Panc1 (cell line): ENCODE measurements at regions not wholly inside any gene's neighbourhood (a gene's known extent, or its start where the extent isn't known, plus 50 kb on each side); places are given as distances from the start of the nearest gene placed in this dataset.
"Not testable (repeated sequence)": the region's sequence is repeated elsewhere in the genome, so short reads cannot be mapped to it uniquely, and the experiment has no call there.

ENCODE experiments used
- ATAC-seq: fragments of 200-7000 bp; cut with Tn5 transposase; 2 replicates; pipeline ENCODE4 v1.9.1; 2020; ENCODE audit warnings: mild to moderate bottlenecking, moderate library complexity
- BruUV-seq: library from RNA; stranded (reverse); fragments of 400-500 nt; replicated peaks from 2 replicates; lab custom pipeline; 2021; lab: Mats Ljungman, UMichigan
- CTCF ChIA-PET: fragments of 300-600 bp; sonication (Branson Sonifier 250); formaldehyde crosslinking; loops from one replicate; lab custom pipeline; 2022; ENCODE audit warnings: antibody characterized with exemption; lab: Charles Lee
- POLR2A ChIA-PET: fragments of 300-600 bp; sonication (Branson Sonifier 250); formaldehyde crosslinking; loops from one replicate; lab custom pipeline; 2022; ENCODE audit warnings: antibody characterized with exemption; lab: Charles Lee
- DNase-seq: peaks from one replicate; pipeline ENCODE4 v3.0.0-alpha.2; 2010; ENCODE audit warnings: low read depth, low spot score
- H3K27ac ChIP-seq: 2 replicates; pipeline ENCODE4 v1.5.1; 2011; ENCODE audit warnings: mild to moderate bottlenecking, low read length, inconsistent platforms
- H3K27me3 ChIP-seq: fragments of 200-500 bp; sonication (Bioruptor generic); 2 replicates; pipeline ENCODE4 v1.6.0; 2014; ENCODE audit warnings: low read length, inconsistent platforms; ENCODE audit not compliant: control insufficient read depth, insufficient read depth
- H3K36me3 ChIP-seq: fragments of 200-500 bp; sonication (Bioruptor generic); 2 replicates; pipeline ENCODE4 v1.5.1; 2014; ENCODE audit warnings: inconsistent platforms, mild to moderate bottlenecking, low read length, moderate library complexity; ENCODE audit not compliant: control insufficient read depth, insufficient read depth
- H3K4me1 ChIP-seq: 2 replicates; pipeline ENCODE4 v1.5.1; 2011; ENCODE audit warnings: inconsistent platforms, mild to moderate bottlenecking, low read length, moderate library complexity; ENCODE audit not compliant: control insufficient read depth, insufficient read depth
- H3K4me3 ChIP-seq, 2 experiments: 2 replicates each; pipeline ENCODE4 v1.5.1; 2011 to 2012; ENCODE audit warnings: low read depth in 2 of 2, low read length in 2 of 2, mild to moderate bottlenecking in 2 of 2, inconsistent platforms in 1 of 2, moderate library complexity in 1 of 2
- H3K9me3 ChIP-seq: fragments of 200-500 bp; sonication (Bioruptor generic); 2 replicates; pipeline ENCODE4 v1.5.1; 2014; ENCODE audit warnings: low read depth, mild to moderate bottlenecking, inconsistent platforms, low read length, moderate library complexity; ENCODE audit not compliant: control insufficient read depth, insufficient read depth
- POLR2AphosphoS5 ChIP-seq: IDR thresholded peaks from 2 replicates; pipeline ENCODE4 v1.6.1; 2012; ENCODE audit warnings: mild to moderate bottlenecking, low read depth, low read length, moderate library complexity
- REST ChIP-seq, 2 experiments: IDR thresholded peaks; 2 replicates each; pipeline ENCODE4 v1.6.1; 2011 to 2012; ENCODE audit warnings: low read depth in 2 of 2, control low read depth in 1 of 2, low read length in 1 of 2, mild to moderate bottlenecking in 1 of 2, moderate library complexity in 1 of 2; ENCODE audit not compliant: insufficient read depth in 1 of 2
- SIN3A ChIP-seq: IDR thresholded peaks from 2 replicates; pipeline ENCODE4 v1.6.1; 2012; ENCODE audit warnings: low read depth, mild to moderate bottlenecking, low read length, moderate library complexity, borderline replicate concordance; ENCODE audit not compliant: insufficient read depth
- TCF7L2 ChIP-seq: IDR thresholded peaks from 2 replicates; pipeline ENCODE4 v1.6.1; 2011; ENCODE audit warnings: mild to moderate bottlenecking, low read depth, low read length, inconsistent platforms
- in situ Hi-C: cut with HindIII; loops from 2 replicates; pipeline ENCODE4 v1.10.0; 2016; ENCODE audit warnings: low sequenced_read_pairs, low pct_unique_long_range_greater_than_20kb
- intact Hi-C: fragments of 100-400 bp; cut with micrococcal nuclease; formaldehyde crosslinking; loops from one replicate; pipeline ENCODE4 v1.10.0; 2022; ENCODE audit not compliant: unreplicated experiment
- TF ChIP-seq, protein P1 (sequence below): fragments of 450-650 bp; IDR thresholded peaks from 2 replicates; pipeline ENCODE4 v1.5.1; 2017; ENCODE audit warnings: mild to moderate bottlenecking

DNA sequence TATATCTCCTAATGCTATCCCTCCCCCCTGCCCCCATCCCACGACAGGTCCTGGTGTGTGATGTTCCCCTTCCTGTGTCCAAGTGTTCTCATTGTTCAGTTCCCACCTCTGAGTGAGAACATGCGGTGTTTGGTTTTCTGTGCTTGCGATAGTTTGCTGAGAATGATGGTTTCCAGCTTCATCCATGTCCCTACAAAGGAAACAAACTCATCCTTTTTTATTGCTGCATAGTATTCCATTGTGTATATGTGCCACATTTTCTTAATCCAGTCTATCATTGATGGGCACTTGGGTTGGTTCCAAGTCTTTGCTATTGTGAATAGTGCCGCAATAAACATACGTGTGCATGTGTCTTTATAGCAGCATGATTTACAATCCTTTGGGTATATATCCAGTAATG is 146.9 kb downstream of the LYPLAL1 start:
- in situ Hi-C loops, intact Hi-C loops: not testable (repeated sequence)

DNA sequence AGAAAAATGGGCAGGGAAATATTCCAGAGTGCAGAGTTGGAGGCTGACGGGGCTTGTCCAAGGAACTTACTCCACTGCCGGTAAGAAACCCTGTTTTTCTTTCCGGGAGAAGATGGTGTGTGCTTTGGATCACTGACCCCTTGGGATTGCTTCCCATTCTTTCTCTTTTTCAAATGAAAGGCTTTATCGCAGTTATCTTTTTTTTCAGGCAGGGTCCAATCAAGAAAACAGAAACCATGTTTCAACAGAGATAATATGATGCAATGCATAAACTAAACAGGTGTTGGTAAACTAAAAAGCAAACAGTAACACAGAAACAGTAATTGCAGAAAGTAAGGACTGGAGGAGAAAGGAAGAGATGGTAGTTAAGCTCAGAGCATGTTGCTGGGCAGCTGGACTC is 145.1 kb downstream of the LYPLAL1 start:
- BruUV-seq = no TSS peak
- CTCF ChIA-PET = no interaction called here
- H3K4me3 ChIP-seq = no peak overlapping the region
- H3K4me1 ChIP-seq = no peaks in the 10 kb centered on the region
- H3K9me3 ChIP-seq = peaks cover 10% of the 10 kb centered on the region; the same call in 1 of the 2 replicates
- intact Hi-C loops = no loop called here
- ATAC-seq = no peak
- POLR2A ChIA-PET = no interaction called here
- H3K27ac ChIP-seq = no peak overlapping the region
- H3K27me3 ChIP-seq = no peaks in the 10 kb centered on the region
- DNase-seq = no peak
- no peaks in the 10 kb centered on the region for H3K36me3 ChIP-seq
- TF ChIP-seq, protein P1, sequence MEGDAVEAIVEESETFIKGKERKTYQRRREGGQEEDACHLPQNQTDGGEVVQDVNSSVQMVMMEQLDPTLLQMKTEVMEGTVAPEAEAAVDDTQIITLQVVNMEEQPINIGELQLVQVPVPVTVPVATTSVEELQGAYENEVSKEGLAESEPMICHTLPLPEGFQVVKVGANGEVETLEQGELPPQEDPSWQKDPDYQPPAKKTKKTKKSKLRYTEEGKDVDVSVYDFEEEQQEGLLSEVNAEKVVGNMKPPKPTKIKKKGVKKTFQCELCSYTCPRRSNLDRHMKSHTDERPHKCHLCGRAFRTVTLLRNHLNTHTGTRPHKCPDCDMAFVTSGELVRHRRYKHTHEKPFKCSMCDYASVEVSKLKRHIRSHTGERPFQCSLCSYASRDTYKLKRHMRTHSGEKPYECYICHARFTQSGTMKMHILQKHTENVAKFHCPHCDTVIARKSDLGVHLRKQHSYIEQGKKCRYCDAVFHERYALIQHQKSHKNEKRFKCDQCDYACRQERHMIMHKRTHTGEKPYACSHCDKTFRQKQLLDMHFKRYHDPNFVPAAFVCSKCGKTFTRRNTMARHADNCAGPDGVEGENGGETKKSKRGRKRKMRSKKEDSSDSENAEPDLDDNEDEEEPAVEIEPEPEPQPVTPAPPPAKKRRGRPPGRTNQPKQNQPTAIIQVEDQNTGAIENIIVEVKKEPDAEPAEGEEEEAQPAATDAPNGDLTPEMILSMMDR = no peak
- TF ChIP-seq POLR2AphosphoS5 = no peak
- TF ChIP-seq SIN3A = no peak
- TF ChIP-seq TCF7L2 = no peak
- TF ChIP-seq REST (IDR thresholded peaks at IDR 0.05; ENCODE audit: insufficient read depth in 1 of 2, low read depth in 2 of 2, low read length in 1 of 2) = no peak
- in situ Hi-C loops = no loop called here

More for the DNA sequence above, 146.9 kb downstream of the LYPLAL1 start:
- POLR2A ChIA-PET, BruUV-seq, H3K27ac ChIP-seq, H3K4me1 ChIP-seq, H3K9me3 ChIP-seq, H3K4me3 ChIP-seq, DNase-seq, H3K27me3 ChIP-seq, ATAC-seq, CTCF ChIA-PET, H3K36me3 ChIP-seq: not testable (repeated sequence)

GRCh38 chr1:219317762-219318353 is 144.2 kb downstream of the LYPLAL1 start:
- intact Hi-C loops (no loop called here), in situ Hi-C loops (no loop called here)
- POLR2A ChIA-PET = no interaction called here
- Histone ChIP-seq H3K9me3 (peaks cover 10% of the 10 kb centered on the region; the same call in 1 of the 2 replicates), H3K36me3 (no peaks in the 10 kb centered on the region), H3K4me3 (no peak overlapping the region), H3K27ac (no peak overlapping the region), H3K4me1 (no peaks in the 10 kb centered on the region), H3K27me3 (no peaks in the 10 kb centered on the region)
- no TSS peak for BruUV-seq
- CTCF ChIA-PET = no interaction called here
- DNase-seq (no peak), ATAC-seq (peak; percentile 48; the same call in 1 of the 2 replicates)
- no peak for TF ChIP-seq POLR2AphosphoS5
- TF ChIP-seq, protein P1 = peak; percentile 72
